Prostate gland (tissue), 2 donors: ENCODE measurements at regions not wholly inside any gene's neighbourhood (a gene's known extent, or its start where the extent isn't known, plus 50 kb on each side); places are given as distances from the start of the nearest gene placed in this dataset.

Source experiments
- POLR2A ChIP-seq: fragments of 450-650 bp; IDR thresholded peaks from one replicate; pipeline ENCODE4 v1.6.1; 2016; ENCODE audit warnings: antibody characterized with exemption, mild to moderate bottlenecking
- POLR2AphosphoS5 ChIP-seq: sonication (generic); formaldehyde crosslinking; IDR thresholded peaks from one replicate; pipeline ENCODE4 v1.6.1; 2017; ENCODE audit warnings: antibody characterized with exemption
- TF ChIP-seq, protein P1 (sequence below), 4 experiments: fragments of 200-600 bp in 2 of 4; fragments of 450-650 bp in 2 of 4; sonication (generic) in 2 of 4; IDR thresholded peaks; 1 replicate in 3 of 4; 2 replicates in 1 of 4; pipeline ENCODE4 v1.5.1; 2016 to 2019; ENCODE audit warnings: antibody characterized with exemption in 4 of 4, mild to moderate bottlenecking in 2 of 4, moderate library complexity in 2 of 4

DNA sequence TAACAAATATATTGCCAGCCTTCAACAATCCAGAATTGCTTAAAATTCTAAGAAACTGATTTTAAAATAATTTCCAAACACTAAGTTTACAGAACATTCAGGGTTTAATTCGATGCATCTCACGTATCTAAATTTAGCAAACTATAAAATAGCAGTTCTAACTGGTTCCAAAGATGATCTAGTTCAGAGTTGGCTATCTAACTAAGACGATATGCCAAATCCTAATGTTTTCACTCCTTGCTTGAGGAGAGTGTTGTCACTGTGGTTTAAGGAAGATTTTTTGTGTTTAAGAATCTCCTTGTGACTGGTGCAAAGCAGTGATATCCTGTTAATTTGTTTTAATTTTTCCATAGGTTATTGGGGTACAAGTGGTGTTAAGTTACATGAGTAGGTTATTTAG lies 311.5 kb upstream of the ID4 start:
- TF ChIP-seq, protein P1, sequence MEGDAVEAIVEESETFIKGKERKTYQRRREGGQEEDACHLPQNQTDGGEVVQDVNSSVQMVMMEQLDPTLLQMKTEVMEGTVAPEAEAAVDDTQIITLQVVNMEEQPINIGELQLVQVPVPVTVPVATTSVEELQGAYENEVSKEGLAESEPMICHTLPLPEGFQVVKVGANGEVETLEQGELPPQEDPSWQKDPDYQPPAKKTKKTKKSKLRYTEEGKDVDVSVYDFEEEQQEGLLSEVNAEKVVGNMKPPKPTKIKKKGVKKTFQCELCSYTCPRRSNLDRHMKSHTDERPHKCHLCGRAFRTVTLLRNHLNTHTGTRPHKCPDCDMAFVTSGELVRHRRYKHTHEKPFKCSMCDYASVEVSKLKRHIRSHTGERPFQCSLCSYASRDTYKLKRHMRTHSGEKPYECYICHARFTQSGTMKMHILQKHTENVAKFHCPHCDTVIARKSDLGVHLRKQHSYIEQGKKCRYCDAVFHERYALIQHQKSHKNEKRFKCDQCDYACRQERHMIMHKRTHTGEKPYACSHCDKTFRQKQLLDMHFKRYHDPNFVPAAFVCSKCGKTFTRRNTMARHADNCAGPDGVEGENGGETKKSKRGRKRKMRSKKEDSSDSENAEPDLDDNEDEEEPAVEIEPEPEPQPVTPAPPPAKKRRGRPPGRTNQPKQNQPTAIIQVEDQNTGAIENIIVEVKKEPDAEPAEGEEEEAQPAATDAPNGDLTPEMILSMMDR (IDR thresholded peaks at IDR 0.05): no peak
- TF ChIP-seq POLR2AphosphoS5 (no peak), POLR2A (no peak)
